GM18517 (cell line): ENCODE measurements at regions not wholly inside any gene's neighbourhood (a gene's known extent, or its start where the extent isn't known, plus 50 kb on each side); places are given as distances from the start of the nearest gene placed in this dataset.
"Not testable (repeated sequence)": the region's sequence is repeated elsewhere in the genome, so short reads cannot be mapped to it uniquely, and the experiment has no call there.

Experiments
- ATAC-seq: cut with Tn5 transposase; IDR thresholded peaks from one replicate; pipeline ENCODE4 v1.9.1; 2021; ENCODE audit warnings: mild to moderate bottlenecking, moderate library complexity; ENCODE audit not compliant: unreplicated experiment

DNA sequence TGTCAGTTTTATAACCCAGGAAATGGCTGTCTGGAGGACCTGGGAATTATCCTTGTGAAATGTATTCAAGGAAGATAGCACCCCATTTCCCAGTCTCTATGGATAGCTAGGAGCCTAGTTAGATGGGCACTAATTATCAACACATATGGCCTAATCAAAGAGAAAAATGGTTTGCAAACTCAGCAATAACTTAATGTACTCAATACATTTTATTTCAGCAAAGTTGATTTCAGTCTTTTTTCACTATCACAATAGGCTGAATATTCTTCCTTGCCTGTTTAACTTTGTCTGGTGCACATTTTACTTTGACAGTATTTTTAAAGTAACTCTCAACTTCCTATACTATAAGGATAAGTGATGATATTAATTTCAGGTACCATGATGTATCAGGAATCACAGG is 756.3 kb downstream of the CCDC85A start:
- no peak for ATAC-seq

DNA sequence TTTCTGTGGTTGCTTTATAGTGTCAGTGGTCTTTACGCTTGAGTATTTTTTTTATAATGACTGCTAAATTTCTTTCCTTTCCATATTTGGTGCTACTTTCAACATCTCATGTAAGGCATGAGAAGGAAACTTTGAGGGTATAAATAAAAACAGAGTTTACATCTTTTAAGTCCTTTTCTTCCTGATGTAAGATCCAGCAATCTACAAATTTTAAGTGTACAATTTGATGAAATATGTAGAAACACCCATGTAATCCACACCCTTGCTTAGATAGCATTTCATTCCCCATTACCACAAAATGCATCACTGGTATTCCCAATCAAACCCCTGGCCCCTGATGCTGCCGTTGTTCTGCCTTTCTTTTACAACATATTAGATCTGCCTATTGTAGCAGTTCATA is 769.1 kb downstream of the CCDC85A start:
- no peak for ATAC-seq

DNA sequence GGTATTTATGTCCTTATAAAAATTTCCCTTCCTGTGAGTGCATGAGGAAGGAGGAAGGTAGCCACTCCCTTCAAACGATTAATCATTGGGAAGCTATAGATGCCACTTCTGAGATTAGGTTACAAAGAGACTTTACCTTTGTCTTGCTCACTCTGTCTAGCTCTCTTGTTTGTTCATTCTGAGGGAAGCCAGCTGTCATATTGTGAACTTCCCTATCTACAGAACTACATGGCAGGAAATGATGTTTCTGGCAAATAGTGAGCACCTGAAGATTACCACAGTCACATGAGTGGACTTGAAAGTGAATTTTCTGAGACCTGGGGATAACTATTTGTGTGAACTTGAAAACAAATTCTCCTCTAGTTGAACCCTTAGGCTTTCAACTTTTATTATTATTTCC is 776.8 kb downstream of the CCDC85A start:
- no peak for ATAC-seq

DNA sequence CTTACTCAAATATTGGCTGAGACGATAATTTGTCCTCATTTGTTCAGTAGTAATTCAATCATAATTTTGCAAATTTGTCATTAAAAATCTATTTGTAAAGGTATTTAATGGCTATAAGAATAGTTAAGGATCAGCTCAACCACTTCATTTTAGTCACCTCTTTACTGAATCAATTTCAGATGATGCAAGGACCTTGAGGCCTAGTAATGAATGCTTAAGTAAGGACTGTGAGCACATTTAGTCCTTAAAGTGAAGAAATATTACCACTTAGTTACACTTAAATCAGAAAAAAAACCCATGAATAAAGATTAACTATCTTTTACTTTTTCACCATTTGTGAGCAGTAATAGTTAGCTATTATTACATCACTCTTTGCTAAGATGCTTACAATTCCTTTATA is 778.9 kb downstream of the CCDC85A start:
- no peak for ATAC-seq

DNA sequence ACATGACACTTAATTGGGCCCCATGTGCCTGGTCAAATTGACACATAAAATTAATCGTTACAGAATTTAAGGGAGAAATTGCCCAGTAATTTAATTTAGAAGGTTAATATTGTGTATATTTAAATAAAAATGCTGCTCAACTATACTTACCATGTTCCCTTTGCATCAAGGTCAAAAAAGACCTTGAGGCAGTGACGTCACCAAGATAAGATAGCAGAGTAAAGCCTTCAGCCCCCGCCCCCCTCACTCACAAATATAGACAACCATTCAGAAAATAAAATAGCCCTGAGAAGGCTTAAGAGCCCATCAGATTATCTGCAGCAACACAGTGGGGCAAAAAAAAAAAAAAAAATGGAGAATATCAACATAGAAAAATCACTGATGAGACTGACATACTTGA is 785.7 kb downstream of the CCDC85A start:
- ATAC-seq = no peak

DNA sequence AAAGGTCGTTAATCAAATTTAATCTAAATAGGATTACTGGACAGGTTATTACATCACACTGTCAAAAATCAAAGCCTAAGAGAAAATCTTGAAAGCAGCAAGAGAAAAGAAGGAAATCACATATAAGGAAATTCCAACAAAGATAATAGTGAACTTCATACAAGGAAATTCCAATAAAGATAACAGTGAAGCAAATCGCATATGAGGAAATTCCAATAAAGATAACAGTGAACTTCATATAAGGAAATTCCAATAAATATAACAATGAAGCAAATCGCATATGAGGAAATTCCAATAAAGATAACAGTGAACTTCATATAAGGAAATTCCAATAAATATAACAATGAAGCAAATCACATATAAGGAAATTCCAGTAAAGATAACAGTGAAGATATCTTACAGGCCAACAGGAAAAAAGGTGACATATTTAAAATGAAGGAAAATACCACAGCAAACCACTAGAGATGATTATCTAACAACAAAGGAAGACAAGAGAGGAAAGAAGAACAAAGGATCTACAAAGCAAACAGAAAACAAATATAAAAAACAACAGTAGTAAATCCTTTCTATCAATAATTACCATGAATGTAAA is 787.7 kb downstream of the CCDC85A start:
- no peak for ATAC-seq

DNA sequence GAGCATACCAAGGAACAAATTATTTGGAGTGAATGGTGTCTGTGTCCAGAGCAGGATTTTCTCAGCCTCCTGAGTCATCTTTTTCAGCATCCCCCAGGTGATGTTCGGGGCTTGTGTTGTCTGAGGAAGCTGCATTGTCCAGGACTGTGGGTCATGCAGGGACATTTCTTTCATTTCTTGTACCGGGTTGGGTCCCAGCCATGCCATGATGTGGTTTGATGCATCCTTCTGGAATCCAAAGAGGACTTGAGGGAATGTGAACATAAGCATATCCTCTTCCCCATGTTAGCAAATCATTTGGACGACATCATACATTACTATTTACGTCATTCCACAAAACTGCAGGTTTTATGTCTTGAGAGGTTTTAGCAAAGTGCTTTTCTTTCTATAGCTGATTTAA is 797.8 kb downstream of the CCDC85A start:
- no peak for ATAC-seq

DNA sequence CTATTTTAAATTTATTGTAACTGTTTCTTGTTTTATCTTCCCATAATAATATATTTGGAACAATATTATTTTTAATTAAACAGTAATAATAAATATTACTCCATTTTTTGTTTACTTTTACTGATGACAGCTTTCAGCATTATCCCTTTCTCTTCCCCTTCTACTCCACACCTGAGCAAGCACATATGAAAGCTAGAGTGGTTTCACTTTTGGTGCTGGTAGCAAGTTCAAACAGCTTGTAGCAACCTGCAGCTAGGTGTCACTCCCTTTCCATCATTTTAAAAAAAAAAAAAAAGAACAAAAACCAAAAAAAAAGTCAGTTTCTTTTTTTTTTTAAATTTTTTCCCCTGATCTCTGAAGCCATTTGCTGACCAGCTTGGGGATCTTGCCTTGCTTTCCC is 801.8 kb downstream of the CCDC85A start:
- ATAC-seq = no peak

DNA sequence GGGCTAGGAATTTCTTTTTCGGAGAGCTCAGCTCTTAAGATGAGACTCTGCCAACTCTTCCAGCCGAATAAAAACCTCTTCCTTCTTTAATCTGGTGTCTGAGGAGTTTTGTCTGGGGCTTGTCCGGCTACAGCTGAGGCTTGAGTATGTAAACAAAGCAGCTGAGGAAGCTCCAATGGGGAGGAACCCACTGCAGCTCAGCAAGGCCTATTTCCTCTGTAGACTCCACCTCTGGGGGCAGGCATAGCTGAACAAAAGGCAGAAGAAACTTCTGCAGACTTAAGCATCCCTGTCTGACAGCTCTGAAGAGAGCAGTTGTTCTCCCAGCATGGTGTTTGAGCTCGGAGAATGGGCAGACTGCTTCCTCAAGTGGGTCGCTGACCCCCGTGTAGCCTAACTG is 838.7 kb downstream of the CCDC85A start:
- no peak for ATAC-seq

DNA sequence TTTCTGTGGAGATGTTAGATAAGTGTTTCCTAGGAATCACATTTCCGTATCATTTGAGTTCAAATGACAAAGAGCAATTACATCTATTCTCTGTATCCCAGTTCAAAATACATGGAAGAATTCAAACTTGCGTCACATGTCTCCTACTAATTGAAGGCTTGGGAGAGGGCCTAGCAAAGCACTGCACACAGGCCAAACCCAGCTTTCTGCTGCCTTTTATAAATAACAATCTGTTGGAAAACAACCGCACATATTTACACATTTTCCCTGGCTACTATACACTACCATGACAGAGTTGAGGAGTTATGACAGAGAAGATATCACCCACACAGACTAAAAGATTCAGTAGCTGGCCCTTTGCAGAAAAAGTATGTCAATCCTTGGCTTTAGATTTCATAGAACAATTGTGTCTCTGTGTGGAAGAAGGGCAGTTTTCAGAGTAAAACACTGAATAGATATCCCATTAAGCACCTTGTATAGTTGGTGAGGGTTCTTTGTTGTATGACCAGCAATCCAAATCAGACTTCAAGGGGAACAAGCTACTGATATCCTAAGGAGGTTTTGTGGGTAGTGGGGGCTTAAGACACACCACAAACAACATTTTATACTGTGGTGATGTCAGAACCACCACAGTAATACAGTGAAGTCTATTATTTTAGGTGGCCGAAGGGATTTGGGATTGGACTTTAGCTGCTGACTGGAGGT is 861.3 kb downstream of the CCDC85A start:
- ATAC-seq = no peak

DNA sequence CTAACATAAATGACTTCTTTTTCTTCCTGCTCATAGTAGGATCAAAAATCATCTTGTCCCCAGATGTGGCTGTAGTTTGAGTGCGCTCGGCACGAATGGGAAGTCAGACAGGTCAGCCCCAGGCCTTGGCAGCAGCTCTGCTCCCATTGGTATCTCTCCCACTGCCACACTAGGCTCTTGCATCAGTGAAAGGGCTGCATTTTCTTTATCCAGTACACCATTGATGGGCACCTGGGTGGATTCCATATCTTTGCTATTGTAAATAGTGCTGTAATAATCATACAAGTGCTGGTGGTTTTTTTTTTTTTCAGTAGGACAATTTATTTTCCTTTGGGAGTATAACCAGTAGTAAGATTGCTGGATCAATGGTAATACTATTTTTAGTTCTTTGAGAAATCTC is 865.5 kb downstream of the CCDC85A start:
- no peak for ATAC-seq

DNA sequence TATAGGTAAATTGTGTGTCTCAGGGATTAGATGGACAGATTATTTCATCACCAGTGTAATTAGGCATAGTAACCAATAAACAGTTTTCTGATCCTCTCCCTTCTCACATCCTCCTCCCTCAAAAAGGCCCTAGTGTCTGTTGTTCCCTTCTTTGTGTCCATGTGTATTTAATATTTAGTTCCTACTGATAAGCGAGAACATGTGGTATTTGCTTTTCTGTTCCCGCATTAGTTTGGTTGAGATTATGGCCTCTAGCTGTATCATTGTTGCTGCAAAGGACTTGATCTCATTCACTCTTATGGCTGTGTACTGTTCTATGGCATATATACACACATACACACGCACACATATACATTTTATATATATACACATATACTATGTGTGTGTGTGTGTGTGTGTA is 866.2 kb downstream of the CCDC85A start:
- ATAC-seq = no peak

DNA sequence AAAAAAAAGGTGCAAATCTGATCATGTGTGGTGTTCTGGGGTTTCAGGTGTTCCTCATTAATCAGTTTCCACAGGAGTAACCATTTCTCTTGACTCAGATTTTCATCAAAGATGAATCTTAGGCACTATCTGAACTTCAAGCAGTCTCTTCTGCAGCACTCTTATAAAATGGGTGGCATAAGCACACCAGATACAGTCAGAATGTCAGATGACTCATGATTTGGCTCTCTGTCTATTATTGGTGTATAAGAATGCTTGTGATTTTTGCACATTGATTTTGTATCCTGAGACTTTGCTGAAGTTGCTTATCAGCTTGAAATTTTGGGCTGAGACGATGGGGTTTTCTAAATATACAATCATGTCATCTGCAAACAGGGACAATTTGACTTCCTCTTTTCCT is 882.5 kb downstream of the CCDC85A start:
- ATAC-seq = not testable (repeated sequence)

DNA sequence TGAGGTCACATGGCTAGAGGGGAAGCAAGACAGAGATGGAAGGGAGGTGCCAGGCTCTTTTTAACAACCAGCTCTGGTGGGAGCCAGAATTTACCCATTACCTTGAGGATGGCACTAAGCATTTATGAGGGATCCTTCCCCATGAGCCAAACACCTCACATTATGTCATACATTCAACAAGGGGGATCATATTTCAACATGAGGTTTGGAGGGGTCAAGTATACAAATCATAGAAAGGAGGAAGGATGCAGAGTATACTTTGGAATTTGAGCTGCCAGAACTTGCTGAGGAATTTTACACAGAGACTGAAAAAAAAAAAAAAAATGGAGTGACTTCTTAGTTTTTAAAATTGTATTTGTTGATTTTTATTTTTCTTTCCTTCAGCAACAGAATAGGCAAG is 891.4 kb downstream of the CCDC85A start:
- no peak for ATAC-seq

DNA sequence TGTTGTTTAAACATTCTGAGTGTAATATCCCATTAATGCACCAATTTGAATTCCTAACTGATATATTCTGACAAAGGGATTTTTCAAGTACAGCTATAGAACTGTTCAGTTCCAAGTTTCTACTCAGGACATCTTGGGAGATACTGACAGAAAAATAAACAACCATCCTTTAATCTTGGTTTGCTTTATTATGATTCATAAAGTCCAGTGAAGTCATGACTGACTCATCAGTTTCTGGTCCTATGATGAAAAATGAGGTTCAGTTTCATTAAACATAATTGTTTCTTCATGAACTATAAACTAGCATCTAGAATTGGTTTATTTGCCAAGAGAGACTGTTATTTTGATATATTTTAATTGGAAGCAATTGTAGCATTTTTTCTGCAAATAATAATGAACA is 896.2 kb downstream of the CCDC85A start:
- ATAC-seq = no peak

DNA sequence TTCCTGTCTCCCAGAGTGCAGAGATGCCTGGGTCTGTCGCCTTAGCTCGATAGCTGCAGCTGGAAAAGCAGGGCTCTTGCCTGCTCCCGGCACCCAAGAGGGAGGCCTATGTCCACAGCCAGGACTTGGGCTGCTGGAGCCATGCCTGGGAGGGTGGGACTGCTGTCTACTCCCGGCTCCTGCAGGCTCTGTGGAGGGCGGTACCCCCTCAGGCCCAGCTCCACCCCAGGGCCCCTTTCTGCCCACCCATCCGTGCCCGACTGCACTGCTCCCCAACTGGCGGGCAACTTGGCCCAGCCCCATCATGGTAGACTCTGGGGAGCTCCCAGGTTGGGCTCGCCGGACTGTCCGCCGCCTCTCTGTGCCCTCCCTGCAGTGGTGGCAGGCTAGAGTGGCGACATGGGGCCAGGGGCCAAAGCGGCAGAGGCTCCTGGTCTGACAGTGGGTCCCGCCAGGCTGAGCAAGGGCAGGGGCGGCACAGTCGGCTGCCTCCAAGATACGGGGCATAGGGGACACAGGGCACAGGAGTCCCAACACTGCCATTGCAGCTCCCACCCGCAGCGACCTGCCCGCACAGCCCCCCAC is 901.0 kb downstream of the CCDC85A start:
- ATAC-seq = no peak

DNA sequence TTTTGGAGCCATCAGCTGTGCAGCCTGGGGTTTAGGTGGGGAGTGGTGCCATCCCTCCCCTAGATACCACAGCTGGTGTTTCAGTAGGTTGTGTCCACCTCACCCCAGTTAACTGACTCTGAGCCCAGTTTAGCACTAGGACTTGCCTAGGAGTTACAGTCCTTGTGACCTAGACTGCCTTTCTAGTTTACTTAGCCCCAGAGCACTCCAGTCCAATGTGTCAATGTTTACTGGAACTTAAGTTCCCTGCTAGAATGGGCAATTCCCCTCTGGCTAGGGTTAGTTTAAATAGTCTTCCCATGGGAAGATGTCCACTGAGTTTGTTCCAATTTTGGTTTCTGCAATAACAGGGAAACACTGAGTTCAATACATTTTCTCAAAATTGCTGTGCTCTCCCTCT is 909.2 kb downstream of the CCDC85A start:
- no peak for ATAC-seq

DNA sequence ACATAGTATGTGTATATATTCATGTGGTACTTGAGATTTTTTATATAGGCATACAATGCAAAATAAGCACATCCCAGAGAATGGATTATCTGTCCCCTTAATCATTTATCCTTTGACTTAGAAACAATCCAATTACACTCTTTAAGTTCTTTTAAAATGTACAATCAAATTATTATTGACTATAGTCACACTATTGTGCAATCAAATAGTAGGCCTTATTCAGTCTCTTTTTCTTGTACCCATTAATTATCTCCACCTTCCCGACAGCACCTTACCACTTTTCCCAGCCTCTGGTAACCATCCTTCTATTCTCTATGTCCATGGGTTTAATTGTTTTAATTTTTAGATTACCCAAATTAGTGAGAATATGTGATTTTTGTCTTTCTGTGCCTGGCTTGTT is 914.1 kb downstream of the CCDC85A start:
- no peak for ATAC-seq

DNA sequence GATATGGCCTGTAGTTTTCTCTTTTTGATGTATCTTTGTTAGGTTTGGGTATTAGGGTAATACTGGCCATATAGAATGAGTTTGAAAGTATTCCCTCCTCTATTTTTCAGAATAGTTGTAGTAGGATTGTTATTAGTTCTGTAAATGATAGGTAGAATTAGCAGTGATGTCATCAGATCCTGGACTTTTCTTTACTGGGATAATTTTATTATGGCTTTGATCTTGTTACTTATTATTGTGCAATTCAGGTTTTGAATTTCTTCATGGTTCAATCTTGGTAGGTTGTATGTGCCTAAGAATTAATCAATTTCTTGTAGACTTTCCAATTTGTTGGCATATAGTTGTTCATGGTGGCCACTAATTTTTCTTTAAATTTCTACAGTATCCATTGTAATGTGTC is 916.6 kb downstream of the CCDC85A start:
- ATAC-seq = no peak

DNA sequence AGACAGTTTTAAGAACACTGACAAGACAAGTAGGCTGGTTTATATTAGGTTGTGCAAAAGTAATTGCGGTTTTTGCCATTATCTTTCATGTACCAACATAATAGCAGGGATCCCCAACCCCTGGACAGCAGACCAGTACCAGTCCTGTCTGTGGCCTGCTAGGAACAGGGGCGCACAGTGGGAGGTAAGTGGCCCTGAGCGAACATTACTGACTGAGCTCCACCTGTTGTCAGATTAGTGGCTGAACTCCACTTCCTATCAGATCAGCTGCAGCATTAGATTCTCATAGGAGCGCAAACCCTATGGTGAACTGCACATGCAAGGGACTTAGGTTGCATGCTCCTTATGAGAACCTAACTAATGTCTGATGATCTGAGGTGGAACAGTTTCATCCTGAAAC is 921.9 kb downstream of the CCDC85A start:
- ATAC-seq = no peak

DNA sequence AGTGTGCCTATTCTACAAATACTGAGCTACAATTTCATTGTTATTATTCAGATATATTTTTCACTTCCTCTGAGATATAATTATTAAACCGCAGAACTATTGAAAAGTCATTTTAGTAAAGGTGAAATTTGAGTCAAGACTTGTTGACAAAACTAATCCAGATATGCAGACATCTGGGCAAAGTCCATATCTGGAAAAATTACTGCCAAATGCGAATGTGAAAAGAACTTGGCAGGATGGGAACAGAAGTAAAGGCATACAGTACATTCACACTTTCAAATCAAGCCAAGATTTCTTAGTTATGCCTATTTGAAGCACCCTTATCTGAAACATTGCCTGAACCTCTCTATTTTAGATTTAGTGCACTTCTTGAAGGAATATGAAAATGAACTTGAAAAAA is 923.6 kb downstream of the CCDC85A start:
- no peak for ATAC-seq

DNA sequence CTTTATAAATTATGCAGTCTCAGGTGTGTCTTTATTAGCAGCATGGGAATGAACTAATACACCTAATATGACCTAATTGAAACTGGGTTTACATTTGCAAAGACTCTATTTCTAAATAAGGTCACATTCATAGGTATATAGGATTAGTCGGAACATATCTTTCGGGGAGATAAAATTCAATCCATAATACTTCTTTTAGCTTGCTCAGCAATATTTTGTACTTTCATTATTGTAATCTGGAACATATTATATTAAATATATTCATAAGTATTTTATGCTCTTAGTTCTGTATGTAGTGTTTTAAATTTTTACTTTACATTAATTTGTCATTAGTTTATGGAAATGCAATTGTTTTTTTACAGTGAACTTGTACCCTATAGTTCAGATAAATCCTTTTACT is 927.7 kb downstream of the CCDC85A start:
- no peak for ATAC-seq

DNA sequence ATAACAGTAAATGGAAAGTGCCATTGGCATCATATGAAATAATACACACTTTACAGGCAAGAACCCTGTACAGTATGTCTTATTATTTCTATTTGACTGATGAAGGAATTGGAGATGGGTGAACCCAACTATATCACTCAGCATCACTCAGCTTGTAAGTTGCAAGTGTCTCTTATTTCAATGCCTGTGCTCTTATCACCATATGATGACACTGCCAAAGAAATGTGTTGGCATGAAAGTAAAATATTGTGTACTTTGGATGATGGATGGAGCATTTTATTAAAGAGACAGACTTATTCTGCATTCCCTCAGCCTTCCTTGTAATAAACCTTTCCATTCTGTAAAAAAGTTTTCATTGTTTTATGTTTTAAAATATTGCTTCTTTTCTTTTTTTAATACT is 927.5 kb upstream of the VRK2 start:
- no peak for ATAC-seq
